ENCODE measurements at regions not wholly inside any gene's neighbourhood (a gene's known extent, or its start where the extent isn't known, plus 50 kb on each side); places are given as distances from the start of the nearest gene placed in this dataset.

DNA sequence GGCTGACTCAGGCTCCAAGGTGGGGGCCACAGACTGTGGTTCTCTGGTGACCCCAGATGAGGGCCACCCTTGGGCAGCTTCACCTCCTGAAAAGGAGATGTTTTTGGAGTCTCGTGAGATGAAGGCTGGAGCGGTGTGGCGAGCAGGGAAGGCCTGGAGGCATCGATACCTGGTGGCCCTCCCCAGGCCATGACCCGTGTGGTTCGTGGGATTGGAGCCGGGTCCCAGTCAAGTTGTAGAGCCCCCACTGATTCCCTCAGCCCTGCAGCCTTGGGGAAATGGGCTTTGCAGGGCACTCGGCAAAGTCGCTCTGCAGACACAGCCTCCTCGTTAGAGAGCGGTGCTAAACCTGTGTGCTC, 1083.4 kb downstream of the BRD1 start:
- TF ChIP-seq, protein P1, sequence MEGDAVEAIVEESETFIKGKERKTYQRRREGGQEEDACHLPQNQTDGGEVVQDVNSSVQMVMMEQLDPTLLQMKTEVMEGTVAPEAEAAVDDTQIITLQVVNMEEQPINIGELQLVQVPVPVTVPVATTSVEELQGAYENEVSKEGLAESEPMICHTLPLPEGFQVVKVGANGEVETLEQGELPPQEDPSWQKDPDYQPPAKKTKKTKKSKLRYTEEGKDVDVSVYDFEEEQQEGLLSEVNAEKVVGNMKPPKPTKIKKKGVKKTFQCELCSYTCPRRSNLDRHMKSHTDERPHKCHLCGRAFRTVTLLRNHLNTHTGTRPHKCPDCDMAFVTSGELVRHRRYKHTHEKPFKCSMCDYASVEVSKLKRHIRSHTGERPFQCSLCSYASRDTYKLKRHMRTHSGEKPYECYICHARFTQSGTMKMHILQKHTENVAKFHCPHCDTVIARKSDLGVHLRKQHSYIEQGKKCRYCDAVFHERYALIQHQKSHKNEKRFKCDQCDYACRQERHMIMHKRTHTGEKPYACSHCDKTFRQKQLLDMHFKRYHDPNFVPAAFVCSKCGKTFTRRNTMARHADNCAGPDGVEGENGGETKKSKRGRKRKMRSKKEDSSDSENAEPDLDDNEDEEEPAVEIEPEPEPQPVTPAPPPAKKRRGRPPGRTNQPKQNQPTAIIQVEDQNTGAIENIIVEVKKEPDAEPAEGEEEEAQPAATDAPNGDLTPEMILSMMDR (IDR thresholded peaks at IDR 0.05) = no peak
- TF ChIP-seq EP300 (IDR thresholded peaks at IDR 0.05) (no peak), POLR2A (IDR thresholded peaks at IDR 0.05) (no peak)
